DMS53 treated with DMSO at 0.1 percent for 48 hours (cell line): ENCODE measurements at regions not wholly inside any gene's neighbourhood (a gene's known extent, or its start where the extent isn't known, plus 50 kb on each side); places are given as distances from the start of the nearest gene placed in this dataset.

Experiments
- DNase-seq: peaks from one replicate; lab custom pipeline; 2025; ENCODE audit not compliant: unreplicated experiment; lab: John Stamatoyannopoulos, UW

- no peak for DNase-seq
Measured at GRCh38 chr11:104830508-104830907, 67.8 kb downstream of the CASP12 start.

- DNase-seq, result no peak
Measured at GRCh38 chr11:104830080-104830479, 68.2 kb downstream of the CASP12 start.

GRCh38 chr11:104826772-104827171, 71.5 kb downstream of the CASP12 start:
- DNase-seq, result no peak

- DNase-seq, result no peak
Measured at GRCh38 chr11:104823657-104824056, 74.6 kb downstream of the CASP12 start.

GRCh38 chr11:104820431-104820830, 77.8 kb downstream of the CASP12 start:
- no peak for DNase-seq

- DNase-seq, result no peak
Measured at GRCh38 chr11:104819603-104820002, 78.7 kb downstream of the CASP12 start.

GRCh38 chr11:104819107-104819506, 79.2 kb downstream of the CASP12 start:
- no peak for DNase-seq

- DNase-seq, result no peak
Measured at GRCh38 chr11:104817973-104818372, 80.3 kb downstream of the CASP12 start.

GRCh38 chr11:104813532-104813931, 84.7 kb downstream of the CASP12 start:
- no peak for DNase-seq

- DNase-seq, result no peak
Measured at GRCh38 chr11:104812103-104812788, 86.0 kb downstream of the CASP12 start.

- no peak for DNase-seq
Measured at GRCh38 chr11:104803776-104804175, 94.5 kb downstream of the CASP12 start.

- DNase-seq, result no peak
Measured at GRCh38 chr11:104799251-104799650, 99.0 kb downstream of the CASP12 start.

- no peak for DNase-seq
Measured at GRCh38 chr11:104798789-104799188, 99.5 kb downstream of the CASP12 start.

- no peak for DNase-seq
Measured at GRCh38 chr11:104796301-104796700, 102.0 kb downstream of the CASP12 start.

- DNase-seq, result no peak
Measured at GRCh38 chr11:104795501-104796213, 102.6 kb downstream of the CASP12 start.

- DNase-seq, result no peak
Measured at GRCh38 chr11:104792861-104793260, 105.4 kb downstream of the CASP12 start.

GRCh38 chr11:104791896-104792295, 106.4 kb downstream of the CASP12 start:
- no peak for DNase-seq

GRCh38 chr11:104784684-104785460, 113.4 kb downstream of the CASP12 start:
- no peak for DNase-seq

GRCh38 chr11:104783241-104783640, 115.0 kb downstream of the CASP12 start:
- DNase-seq, result no peak

GRCh38 chr11:104782377-104782754, 115.9 kb downstream of the CASP12 start:
- no peak for DNase-seq

GRCh38 chr11:104781719-104782376, 116.4 kb downstream of the CASP12 start:
- no peak for DNase-seq
